K562 (cell line): ENCODE measurements at regions not wholly inside any gene's neighbourhood (a gene's known extent, or its start where the extent isn't known, plus 50 kb on each side); places are given as distances from the start of the nearest gene placed in this dataset.

Experiments
- ATAC-seq: fragments of 200-7000 bp; cut with Tn5 transposase; 3 replicates; pipeline ENCODE4 v1.9.1; 2020; ENCODE audit warnings: moderate library complexity
- BruUV-seq: library from RNA; stranded (reverse); fragments of 400-500 nt; replicated peaks from 2 replicates; lab custom pipeline; 2021; lab: Mats Ljungman, UMichigan
- CTCF ChIA-PET: fragments of 300-600 bp; formaldehyde crosslinking; extraction: SDS; loops from one replicate; lab custom pipeline; 2021; ENCODE audit warnings: low intra/inter-chr PET ratio; lab: Yijun Ruan, JAX
- POLR2A ChIA-PET: fragments of 300-600, 350-650 bp; sonication (Branson Sonifier 250); formaldehyde crosslinking; extraction: SDS; loops from one replicate; lab custom pipeline; 2021; ENCODE audit warnings: antibody characterized with exemption, inconsistent platforms; lab: Yijun Ruan, JAX
- DNase-seq, 4 experiments: peaks; one replicate each; pipeline versions ENCODE4 v3.0.0 to v3.0.0-alpha.2; 2011 to 2018; ENCODE audit warnings: low spot score in 3 of 4, mixed read lengths in 3 of 4; ENCODE audit errors: extremely low read depth in 1 of 4
- FAIRE-seq: peaks from 2 replicates; lab custom pipeline; 2011; peaks lifted over from hg19 to GRCh38; lab: Jason Lieb, UNC
- H2AFZ ChIP-seq: 2 replicates; pipeline ENCODE4 v1.6.0; 2011; ENCODE audit warnings: low read depth, low read length, control low read depth, inconsistent platforms
- H3K27ac ChIP-seq: fragments of 200-600 bp; 3 replicates; pipeline ENCODE4 v1.8.0; 2011; ENCODE audit warnings: low read depth, mild to moderate bottlenecking, control low read depth, inconsistent platforms, low read length, moderate library complexity, mixed read lengths; ENCODE audit errors: extremely low read depth
- H3K27me3 ChIP-seq, 2 experiments: fragments of 300-600 bp in 1 of 2; 2 replicates in 1 of 2; 3 replicates in 1 of 2; pipeline versions ENCODE4 v1.6.0 to v1.8.0; 2011; ENCODE audit warnings: inconsistent platforms in 2 of 2, low read length in 2 of 2, mild to moderate bottlenecking in 1 of 2, mixed read lengths in 1 of 2, moderate library complexity in 1 of 2; ENCODE audit not compliant: control insufficient read depth in 2 of 2, insufficient read depth in 2 of 2
- H3K36me3 ChIP-seq: fragments of 300-600 bp; 3 replicates; pipeline ENCODE4 v1.8.0; 2011; ENCODE audit warnings: mild to moderate bottlenecking, low read length, inconsistent platforms; ENCODE audit not compliant: control insufficient read depth, insufficient read depth
- H3K4me1 ChIP-seq, 2 experiments: fragments of 200-600 bp in 1 of 2; replicated peaks in 1 of 2; 2 replicates in 1 of 2; 3 replicates in 1 of 2; pipeline versions ENCODE4 v1.5.1 to v1.8.0; 2011; ENCODE audit warnings: inconsistent platforms in 2 of 2, low read length in 2 of 2, mild to moderate bottlenecking in 1 of 2, mixed read lengths in 1 of 2, moderate library complexity in 1 of 2; ENCODE audit not compliant: control insufficient read depth in 2 of 2, insufficient read depth in 2 of 2
- H3K4me2 ChIP-seq: 2 replicates; pipeline ENCODE4 v1.6.1; 2011; ENCODE audit warnings: low read length, control low read depth, inconsistent platforms, mixed read lengths; ENCODE audit not compliant: insufficient read depth
- H3K4me3 ChIP-seq: fragments of 200-600 bp; sonication (generic), shearing (Covaris generic); 2 replicates; pipeline ENCODE4 v1.5.1; 2016; ENCODE audit warnings: control low read depth, inconsistent platforms
- H3K79me2 ChIP-seq: fragments of 200-600 bp; 3 replicates; pipeline ENCODE4 v1.8.0; 2011; ENCODE audit warnings: low read length, inconsistent platforms; ENCODE audit not compliant: control insufficient read depth, insufficient read depth
- H3K9ac ChIP-seq, 2 experiments: 2 replicates each; pipeline versions ENCODE4 v1.6.0 to v1.6.1; 2011; ENCODE audit warnings: low read depth in 2 of 2, low read length in 2 of 2, control low read depth in 1 of 2, inconsistent platforms in 1 of 2, mild to moderate bottlenecking in 1 of 2, mixed read lengths in 1 of 2; ENCODE audit not compliant: insufficient read depth in 1 of 2
- H3K9me1 ChIP-seq: one replicate; pipeline ENCODE4 v1.6.0; 2011; ENCODE audit warnings: inconsistent platforms, mild to moderate bottlenecking, low read length, moderate library complexity; ENCODE audit not compliant: control insufficient read depth, insufficient read depth
- H3K9me3 ChIP-seq: replicated peaks from 2 replicates; pipeline ENCODE4 v1.5.1; 2011; ENCODE audit warnings: low read depth, low read length, inconsistent platforms; ENCODE audit not compliant: control insufficient read depth, insufficient read depth
- H4K20me1 ChIP-seq: replicated peaks from 2 replicates; pipeline ENCODE4 v1.6.1; 2011; ENCODE audit warnings: low read length, inconsistent platforms, mixed read lengths; ENCODE audit not compliant: control insufficient read depth, insufficient read depth
- GATAD2B ChIP-seq: fragments of 450-650 bp; IDR thresholded peaks from 2 replicates; pipeline ENCODE4 v1.6.1; 2017; ENCODE audit warnings: mild to moderate bottlenecking, borderline replicate concordance
- NR2C1 ChIP-seq, 2 experiments: fragments of 450-650 bp; IDR thresholded peaks; 2 replicates each; pipeline ENCODE4 v1.6.1; 2017; ENCODE audit warnings: mild to moderate bottlenecking in 2 of 2, antibody characterized with exemption in 1 of 2, inconsistent platforms in 1 of 2, missing compliant biosample characterization in 1 of 2, missing genetic modification characterization in 1 of 2
- NR2C2 ChIP-seq, 2 experiments: fragments of 200-800 bp in 1 of 2; sonication (Bioruptor generic) in 1 of 2; sonication (generic) in 1 of 2; formaldehyde crosslinking in 1 of 2; IDR thresholded peaks; 2 replicates each; pipeline versions ENCODE4 v1.6.1 to v1.8.0; 2016 to 2022; ENCODE audit warnings: mild to moderate bottlenecking in 1 of 2, missing compliant biosample characterization in 1 of 2, missing genetic modification characterization in 1 of 2, missing genetic modification reagents in 1 of 2
- PHF20 ChIP-seq: fragments of 450-650 bp; IDR thresholded peaks from 2 replicates; pipeline ENCODE4 v1.6.1; 2018; ENCODE audit not compliant: partially characterized antibody
- ZNF561 ChIP-seq: fragments of 450-650 bp; formaldehyde crosslinking; conservative IDR thresholded peaks from 2 replicates; pipeline ENCODE4 v1.4.0; 2020; ENCODE audit warnings: mild to moderate bottlenecking, moderate library complexity
- WGBS: fragments of 100-300 bp; shearing (Covaris generic); methylation state at CpG from one replicate; pipeline ENCODE4 v1.1.6; 2016; ENCODE audit warnings: low coverage, mixed read lengths; ENCODE audit not compliant: insufficient coverage; ENCODE audit errors: missing lambda C conversion rate; 5-methylcytosine and 5-hydroxymethylcytosine counted together
- in situ Hi-C: fragments of 300-500 bp; cut with MboI; formaldehyde crosslinking; loops from 4 replicates; pipeline ENCODE4 v1.15.0; 2018; ENCODE audit warnings: inconsistent platforms, mixed read lengths
- intact Hi-C: fragments of 100-400 bp; cut with micrococcal nuclease; formaldehyde crosslinking; loops from 2 replicates; pipeline ENCODE4 v1.14.2; 2022

DNA sequence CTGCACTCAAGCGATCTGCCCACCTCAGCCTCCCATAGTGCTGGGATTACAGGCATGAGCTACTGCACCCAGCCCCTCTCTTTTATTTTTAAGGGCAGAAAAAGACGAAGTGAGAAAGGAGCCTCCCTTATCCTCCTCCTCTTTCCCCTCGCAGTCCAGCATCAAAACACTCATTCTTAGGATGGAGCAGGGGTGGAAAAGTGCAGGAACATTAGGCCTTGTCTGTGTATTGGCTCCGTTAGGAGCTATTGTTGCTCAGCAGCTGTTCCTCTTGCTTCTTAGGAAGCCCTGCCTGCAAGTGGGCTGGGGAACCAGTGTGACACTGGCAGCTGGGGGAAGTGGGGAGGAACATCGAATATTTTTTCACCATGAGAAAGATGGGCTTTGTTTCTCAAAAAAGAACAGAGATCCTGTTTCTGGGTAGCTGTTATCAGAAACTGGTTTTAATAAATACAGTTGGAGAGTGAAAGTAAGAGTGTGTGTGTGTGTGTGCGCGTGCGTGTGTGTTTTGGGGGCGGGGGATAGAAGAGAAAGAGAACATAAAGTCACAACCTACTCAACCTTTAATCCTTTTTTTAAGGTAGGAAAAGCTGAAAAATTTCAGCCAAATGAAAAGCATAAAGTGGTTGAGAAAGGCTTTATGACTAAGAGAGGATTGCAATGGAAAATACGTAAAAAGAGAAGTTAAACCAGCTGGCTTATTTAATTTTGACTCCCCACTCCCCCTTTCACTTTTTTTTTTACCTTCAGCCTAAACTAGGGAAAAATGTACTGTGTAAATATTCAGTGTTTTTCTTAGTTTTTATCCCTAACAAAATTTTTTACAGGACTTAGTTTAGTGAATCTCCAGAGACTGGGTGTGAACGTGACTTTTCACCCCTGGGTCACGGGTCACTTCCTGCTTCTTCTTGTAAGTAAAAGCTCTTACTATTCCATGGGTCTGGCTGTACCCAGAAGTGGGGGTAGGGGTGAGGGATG, 197.2 kb upstream of the PLEKHG7 start:
- H3K4me3 ChIP-seq: no peak overlapping the region
- H3K4me2 ChIP-seq: no peak overlapping the region
- CTCF ChIA-PET: interaction anchor here (0.6 kb wide), 1 partner anchor 919 kb away, joined by 3 read pairs; no protein-coding TSS in a partner anchor
- intact Hi-C loops: no loop called here
- BruUV-seq: no TSS peak
- DNase-seq: peak in 3 of 4 experiments; percentile 11 to 57 (median 23)
- no peaks in the 10 kb centered on the region for H3K79me2 ChIP-seq
- no peak overlapping the region for H3K27ac ChIP-seq
- H3K9ac ChIP-seq: no peak overlapping the region
- TF ChIP-seq NR2C2 (CRISPR knock-in tag; IDR thresholded peaks at IDR 0.05) (no peak), NR2C2 (tag; IDR thresholded peaks at IDR 0.05) (peak; percentile 87), PHF20 (no peak), GATAD2B (no peak), NR2C1 (IDR thresholded peaks at IDR 0.05) (peak; percentile 78), NR2C1 (tag; IDR thresholded peaks at IDR 0.05) (peak; percentile 76), ZNF561 (no peak)
- peak overlapping the region; percentile 81 for H2AFZ ChIP-seq
- POLR2A ChIA-PET: interaction anchor here (1.0 to 1.2 kb wide), 3 partner anchors 10 to 360 kb away, joined by 3 to 4 read pairs (median 3); partner anchors contain the start of gene BTG1
- 58% methylated on average over 10 of the region's 12 CpGs for WGBS
- FAIRE-seq: no peak
- no peaks in the 10 kb centered on the region for H4K20me1 ChIP-seq
- H3K4me1 ChIP-seq: no peaks in the 10 kb centered on the region
- no peaks in the 10 kb centered on the region for H3K27me3 ChIP-seq
- H3K36me3 ChIP-seq: no peaks in the 10 kb centered on the region
- no peaks in the 10 kb centered on the region for H3K9me1 ChIP-seq
- in situ Hi-C loops: no loop called here
- H3K9me3 ChIP-seq: no peaks in the 10 kb centered on the region
- ATAC-seq: no peak
